HL-60/S4 (cell line): ENCODE measurements at regions not wholly inside any gene's neighbourhood (a gene's known extent, or its start where the extent isn't known, plus 50 kb on each side); places are given as distances from the start of the nearest gene placed in this dataset.
"Not testable (repeated sequence)": the region's sequence is repeated elsewhere in the genome, so short reads cannot be mapped to it uniquely, and the experiment has no call there.

Experiments
- in situ Hi-C: fragments of 300-500 bp; cut with MboI; formaldehyde crosslinking; loops from 2 replicates; pipeline ENCODE4 v1.14.3; 2022; ENCODE audit warnings: low sequenced_read_pairs

- in situ Hi-C loops, result no loop called here
These were observed 175.8 kb downstream of the USP46 start for GRCh38 chr4:52483186-52483890.

GRCh38 chr4:52507774-52508173, 151.3 kb downstream of the USP46 start:
- in situ Hi-C loops, result no loop called here

- in situ Hi-C loops, result no loop called here
These were observed 148.0 kb downstream of the USP46 start for GRCh38 chr4:52510939-52511565.

- in situ Hi-C loops, result no loop called here
These were observed 147.3 kb downstream of the USP46 start for GRCh38 chr4:52511825-52512224.

- in situ Hi-C loops, result no loop called here
These were observed 146.8 kb downstream of the USP46 start for GRCh38 chr4:52512291-52512690.

- in situ Hi-C loops, result not testable (repeated sequence)
These were observed 137.0 kb downstream of the USP46 start for GRCh38 chr4:52522093-52522492.

- in situ Hi-C loops, result loop anchor here (25.0 kb wide), 1 partner anchor 457 kb away; no protein-coding TSS in a partner anchor
These were observed 129.1 kb downstream of the USP46 start for GRCh38 chr4:52529983-52530382.

GRCh38 chr4:52535793-52536192, 123.3 kb downstream of the USP46 start:
- in situ Hi-C loops, result loop anchor here (25.0 kb wide), 1 partner anchor 452 kb away; no protein-coding TSS in a partner anchor
